Stimulated activated CD4-positive, alpha-beta T cell treated with anti-CD3 and anti-CD28 coated beads, Interleukin-4, amount 100 ng/mL, for 24 hours (primary cell): ENCODE measurements at regions not wholly inside any gene's neighbourhood (a gene's known extent, or its start where the extent isn't known, plus 50 kb on each side); places are given as distances from the start of the nearest gene placed in this dataset.
A peak's percentile ranks its signal among the peaks of the same experiment; 100 is the strongest.

Experiments used
- DNase-seq: peaks from one replicate; pipeline ENCODE4 v3.0.0-alpha.2; 2020

DNA sequence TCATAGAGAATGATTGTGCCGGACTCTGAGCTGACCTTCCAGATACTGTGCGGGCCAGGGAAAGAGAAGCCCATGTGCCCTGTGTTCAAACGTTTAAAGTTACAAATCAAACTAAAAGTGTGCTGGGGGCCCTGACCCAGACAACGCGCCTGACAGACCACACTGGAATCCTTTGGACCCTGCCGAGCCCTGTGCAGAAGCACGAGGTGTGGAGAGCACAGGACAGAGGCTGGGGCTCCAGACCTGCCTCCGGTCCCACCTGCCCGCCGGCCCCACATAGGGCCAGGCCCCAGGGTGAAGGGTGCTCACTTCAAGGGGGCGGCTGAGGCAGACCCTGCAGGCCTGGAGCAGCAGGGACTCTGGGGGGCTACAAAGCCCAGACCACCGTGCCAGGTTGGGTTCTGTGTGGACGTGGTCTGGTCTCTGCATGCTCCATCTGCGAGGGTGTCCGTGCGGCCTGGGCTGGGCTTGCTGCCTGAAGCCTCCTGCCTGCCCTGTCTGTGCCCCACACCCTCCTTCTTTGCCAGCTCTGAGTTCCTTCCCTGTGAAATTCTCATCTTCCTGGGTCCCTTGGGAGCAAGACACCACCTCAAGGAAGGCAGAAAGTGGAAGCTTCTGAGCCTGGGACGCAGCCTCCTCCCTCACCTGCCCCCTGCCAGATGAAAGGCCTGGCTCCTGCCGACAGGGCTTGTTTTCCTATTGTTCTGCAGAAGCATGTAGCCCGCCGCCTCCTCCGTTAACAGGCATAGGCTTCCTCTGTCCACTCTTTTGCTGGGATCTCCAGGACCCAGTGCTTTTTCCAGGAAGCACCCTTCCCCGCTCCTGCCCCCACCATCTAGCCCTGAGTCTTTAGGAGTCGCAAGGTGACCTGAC is 186.2 kb downstream of the ERMARD start:
- DNase-seq = no peak

DNA sequence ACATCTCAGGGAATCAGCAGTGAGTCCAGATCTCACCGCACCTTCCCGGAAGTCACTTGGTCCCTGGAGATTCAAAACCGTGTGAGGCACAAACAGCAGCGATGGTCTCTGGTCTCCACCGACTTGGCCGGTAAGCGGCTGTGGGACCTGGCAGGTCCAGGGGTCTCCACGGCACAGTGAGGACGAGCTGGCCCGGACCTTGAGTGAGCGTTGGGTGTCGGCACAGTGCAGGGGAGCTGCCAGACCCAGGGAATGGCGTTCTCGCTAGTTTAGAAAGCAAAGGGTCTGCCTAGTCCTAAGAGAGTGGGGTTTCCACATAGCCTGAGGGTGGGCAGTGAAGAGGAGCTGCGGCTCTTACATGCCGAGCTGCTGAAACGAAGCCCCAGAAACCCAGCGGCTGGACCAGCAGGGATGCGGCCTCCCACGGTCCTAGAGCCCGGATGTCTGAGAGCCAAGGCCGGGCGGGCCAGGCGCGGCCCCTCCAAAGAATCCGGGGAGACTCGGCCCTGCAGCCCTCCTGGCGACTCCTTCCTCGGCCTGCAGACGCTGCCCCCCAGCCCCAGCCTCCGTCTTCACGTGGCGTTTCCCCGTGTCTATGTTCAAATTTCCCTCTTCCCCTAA is 185.0 kb downstream of the ERMARD start:
- no peak for DNase-seq

DNA sequence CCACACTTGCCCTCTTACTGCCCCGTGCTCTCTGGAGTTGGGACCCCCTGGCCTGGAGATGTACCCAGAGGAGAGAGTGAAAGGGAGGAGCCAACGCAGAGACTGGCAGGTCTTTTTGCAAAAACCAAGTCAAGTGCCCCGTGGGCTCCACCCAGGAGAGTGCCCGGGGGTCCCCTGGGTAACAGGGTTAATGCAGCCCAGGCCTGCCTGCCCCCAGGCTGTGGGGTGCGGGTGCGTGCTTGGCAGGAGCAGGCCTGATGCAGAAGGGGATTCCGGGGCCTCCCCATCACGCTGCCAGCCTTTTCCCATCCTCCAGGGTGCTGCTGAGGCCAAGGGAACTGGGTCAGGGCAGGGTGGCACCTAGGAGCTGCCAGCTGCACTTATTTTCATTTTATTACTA is 184.4 kb downstream of the ERMARD start:
- no peak for DNase-seq

DNA sequence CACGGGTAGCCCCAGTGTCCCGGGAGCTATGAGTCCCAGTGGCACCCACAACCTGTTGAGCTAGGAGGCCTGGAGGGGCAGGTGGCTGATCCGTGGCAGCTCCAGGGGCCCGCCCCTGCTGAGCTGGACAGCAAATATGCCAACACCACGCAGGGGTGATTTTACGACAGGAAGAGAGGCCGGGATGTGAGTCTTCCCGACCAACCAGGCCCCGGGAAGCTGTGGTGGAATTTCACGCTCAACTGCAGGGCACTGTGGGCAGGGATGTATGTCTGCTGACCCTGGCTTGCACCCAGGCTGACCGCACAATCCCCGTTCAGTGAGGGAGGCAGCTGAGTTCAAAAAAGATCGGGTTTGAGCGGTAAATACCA is 183.9 kb downstream of the ERMARD start:
- no peak for DNase-seq

DNA sequence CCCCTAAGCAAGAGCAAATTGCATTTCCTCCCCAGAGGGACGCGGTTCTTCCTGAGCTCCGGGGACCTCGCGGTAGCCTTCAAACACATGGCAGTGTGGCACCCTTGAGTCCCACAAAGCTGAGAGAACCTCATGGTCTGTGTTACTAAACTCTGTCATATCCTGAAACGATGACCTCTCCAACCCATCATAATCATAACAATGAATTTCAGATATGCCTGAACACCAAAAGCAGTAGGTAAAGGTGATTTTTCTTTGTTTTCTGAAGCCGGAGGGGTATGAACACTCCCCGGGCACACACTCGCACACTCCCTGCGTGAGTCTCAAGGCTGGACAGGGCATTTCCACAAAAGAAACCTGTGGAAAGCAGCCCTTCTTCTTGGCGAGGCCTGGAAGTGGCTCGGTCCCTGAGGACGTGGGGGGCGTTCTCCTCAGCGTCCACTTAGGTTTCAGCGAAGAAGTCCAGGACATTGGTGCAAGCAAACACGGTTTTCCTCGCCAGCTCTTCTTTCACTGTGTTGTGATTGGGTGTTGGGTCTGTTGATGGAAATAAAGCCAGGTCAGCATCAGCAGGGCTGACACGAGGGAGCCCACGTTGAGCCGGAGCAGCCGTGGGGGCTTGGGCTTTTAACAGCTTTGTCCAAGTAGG is 183.4 kb downstream of the ERMARD start:
- no peak for DNase-seq

DNA sequence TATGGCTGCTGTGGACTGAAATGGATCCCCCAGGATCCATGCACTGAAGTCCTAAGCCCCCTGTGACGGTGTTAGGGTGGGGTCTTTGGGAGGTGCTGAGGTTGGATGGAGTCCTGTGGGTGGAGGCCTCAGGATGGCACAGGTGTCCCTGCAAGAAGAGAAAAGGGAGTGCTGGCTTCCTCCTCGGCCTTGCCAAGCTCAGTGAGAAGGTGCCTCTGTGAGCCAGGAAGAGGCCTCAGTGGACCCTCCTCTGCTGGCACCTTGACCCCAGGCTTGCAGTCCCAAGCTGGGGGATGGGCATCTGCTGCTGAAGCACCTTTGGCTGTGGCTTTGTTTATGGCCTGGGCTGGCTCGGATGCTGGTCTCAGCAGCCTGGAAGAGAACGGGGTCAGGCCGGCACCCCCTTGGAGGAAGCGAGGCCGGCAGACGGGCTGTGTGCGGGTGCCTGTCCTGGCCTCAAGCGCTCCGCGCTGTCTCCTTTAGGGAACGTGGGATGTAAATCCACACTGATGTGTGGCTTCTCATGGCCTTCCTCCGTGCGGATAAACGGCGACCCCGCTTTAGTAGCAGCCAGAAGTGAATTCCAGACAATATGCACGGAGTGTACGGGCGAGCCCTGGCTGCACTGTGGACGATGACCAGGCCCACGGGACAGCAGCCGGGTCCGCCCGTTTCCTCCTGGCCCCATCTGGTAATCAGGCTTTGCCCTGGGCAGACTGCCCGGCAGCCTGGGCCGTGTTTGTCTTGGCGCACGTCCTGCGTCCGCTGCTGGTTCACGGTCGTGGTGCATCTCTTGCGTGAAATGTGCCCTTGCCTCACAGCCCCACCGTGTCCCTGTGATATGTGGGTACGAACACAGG is 182.6 kb downstream of the ERMARD start:
- no peak for DNase-seq

DNA sequence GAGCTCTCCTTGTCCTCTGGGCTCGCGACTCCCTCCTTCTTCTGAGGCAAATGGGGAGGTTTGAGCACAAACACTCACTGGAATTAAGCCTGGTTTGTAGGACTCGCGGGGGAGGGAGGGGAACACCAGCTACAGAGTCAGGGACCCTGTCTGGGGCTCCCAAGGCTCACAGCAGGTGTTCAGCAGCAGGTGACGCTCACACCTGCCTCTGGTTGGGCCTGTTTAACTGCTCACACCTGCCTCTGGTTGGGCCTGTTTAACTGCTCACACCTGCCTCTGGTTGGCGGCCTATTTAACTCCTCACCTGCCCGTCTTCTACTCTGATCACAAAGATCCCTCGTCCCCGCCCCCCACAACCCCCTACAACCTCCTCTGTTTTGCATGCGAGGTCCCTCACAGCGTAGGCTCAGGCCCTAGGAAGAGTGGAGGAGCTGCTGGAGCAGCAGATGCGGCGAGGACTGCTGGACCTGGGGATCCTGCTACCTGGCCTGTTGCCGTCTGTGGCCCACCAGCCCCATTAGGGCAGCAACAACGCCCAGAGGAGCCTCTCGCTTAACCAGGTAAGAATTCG is 181.9 kb downstream of the ERMARD start:
- DNase-seq = no peak

DNA sequence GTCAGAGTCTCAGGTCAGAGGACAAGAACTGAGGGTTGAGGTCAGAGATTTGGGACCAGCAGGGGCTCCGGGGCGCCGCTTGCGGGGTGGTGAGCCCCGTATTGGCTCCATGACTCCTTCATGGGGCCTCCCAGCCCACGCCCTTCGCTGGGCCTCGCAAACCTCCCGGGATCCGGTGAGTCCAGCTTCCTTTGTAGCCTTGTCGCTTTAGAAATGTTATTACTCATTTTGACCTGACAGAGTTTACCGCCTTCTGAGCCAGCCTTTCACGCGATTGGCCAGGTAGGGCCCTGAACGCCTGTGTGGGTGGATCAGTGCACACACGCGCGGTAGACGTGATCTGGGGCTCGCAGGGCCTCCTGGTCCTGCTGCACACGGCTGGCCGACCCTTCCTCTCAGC is 181.1 kb downstream of the ERMARD start:
- no peak for DNase-seq

DNA sequence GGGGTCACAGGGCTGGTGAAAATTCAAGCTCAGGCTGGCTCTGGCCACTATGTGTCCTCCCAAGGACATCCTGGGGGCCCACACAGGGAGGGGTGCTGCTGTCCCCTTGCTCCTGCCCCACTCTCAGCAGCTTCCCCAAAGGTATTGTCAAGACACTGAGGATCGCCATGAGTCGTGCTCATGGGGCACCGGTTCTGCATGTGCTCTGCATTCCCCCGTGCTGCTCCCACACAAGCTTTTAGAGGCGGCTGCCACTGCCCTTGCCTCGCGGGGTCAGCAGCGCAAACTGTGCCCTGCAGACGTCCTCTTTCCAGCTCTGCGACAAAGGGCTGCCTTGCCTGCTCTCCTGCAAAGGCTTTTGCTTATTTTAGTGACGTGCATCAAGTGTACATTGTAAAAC is 179.8 kb downstream of the ERMARD start:
- no peak for DNase-seq

DNA sequence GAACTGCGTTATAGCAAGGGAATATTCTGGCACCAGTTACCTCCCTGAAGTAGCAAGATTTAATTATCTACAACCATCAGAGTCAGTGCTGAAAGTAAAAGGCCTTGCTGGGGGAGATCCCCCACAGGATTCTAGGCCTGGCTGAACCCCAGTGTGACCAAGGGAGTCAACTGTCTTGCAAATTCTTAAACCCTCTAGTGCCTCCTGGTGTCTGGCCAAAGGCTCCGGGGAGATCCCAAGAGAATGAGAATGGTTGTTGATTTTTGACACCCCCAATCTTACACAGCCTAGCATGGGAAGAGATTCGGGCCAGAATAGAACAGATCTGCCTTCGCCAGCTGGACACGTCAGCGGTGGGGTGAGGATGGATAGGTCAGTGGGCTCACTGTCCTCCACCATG is 179.4 kb downstream of the ERMARD start:
- no peak for DNase-seq

DNA sequence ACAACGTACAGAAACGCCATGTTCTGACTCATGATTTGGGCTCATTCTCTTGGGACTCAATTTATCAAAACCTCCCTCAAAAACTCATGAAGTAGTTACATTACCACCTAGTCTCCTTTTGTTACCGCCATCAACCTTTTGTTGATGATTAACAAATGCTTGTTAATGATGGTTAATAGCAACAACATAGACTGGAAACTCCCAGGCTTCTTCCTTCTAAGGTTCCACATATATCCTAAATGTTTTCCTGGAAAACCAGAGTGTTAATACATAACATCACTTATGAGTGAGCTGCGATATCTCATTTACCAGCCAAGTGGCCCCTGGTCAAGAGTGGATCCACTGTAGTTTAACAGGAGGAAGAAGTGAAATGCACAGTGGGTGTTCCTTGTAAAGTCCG is 176.3 kb downstream of the ERMARD start:
- no peak for DNase-seq

DNA sequence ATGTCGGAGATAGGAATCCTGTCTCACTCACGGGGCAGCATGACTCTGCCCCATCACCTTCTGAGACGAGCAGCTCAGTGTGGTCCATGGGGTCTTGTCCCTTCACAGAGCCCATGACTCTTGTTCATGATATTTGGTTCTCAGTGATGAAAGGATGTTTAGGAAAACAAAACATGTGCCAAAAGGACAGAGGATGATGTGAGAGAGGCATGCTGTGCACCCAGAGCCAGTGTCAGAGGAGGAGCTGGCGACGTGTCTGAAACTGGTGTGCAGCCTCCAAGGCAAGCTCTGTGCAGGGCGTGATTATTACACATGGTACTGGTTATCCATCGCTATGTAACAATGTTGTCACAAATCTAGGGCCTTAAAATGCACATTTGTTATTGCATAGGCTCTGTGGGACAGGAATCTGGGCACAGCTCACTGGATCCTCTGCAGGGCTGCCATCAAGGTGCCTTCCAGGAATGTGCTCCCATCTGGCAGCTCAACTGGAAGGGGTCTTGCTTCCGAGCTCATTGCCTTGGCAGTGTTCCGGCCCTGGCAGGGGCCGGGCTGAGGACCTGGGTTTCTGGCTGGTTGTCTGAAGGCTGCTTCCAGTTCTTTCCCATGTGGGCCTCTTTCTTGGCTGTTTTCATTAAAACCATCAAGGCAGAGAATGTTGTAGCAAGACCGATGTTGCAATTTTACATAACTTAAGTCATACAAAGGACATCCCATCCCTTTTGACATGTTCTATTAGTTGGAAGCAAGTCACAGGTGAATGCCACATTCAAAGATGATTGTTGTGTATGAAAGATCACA is 175.4 kb downstream of the ERMARD start:
- no peak for DNase-seq

DNA sequence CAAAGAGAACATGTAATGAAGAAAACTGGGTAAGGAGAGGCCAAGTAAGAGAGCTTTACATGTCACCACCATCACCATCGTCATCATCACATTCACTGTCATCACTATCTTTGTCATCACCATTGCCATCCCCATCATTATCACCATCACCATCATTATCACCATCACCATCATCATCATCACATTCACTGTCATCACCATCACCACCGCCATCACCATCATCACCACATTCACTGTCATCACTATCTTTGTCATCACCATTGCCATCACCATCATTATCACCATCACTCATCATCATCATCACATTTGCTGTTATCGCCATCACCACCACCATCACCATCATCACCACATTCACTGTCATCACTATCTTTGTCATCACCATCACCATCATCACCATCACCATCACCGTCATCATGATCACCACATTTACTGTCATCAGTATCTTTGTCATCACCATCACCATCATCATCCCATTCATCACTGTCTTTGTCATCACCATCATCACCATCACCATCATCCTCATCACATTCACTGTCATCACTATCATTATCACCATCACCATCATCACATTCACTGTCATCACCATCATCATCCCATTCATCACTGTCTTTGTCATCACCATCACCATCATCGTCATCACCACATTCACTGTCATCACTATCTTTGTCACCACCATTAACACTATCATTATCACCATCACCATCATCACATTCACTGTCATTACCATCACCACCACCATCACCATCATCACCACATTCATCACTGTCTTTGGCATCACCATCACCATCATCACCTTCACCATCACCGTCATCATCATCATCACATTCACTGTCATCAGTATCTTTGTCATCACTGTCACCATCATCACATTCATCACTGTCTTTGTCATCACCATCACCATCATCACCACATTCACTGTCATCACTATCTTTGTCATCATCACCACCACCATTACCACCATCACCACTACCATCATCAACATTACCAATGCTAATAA is 172.3 kb downstream of the ERMARD start:
- DNase-seq = no peak

DNA sequence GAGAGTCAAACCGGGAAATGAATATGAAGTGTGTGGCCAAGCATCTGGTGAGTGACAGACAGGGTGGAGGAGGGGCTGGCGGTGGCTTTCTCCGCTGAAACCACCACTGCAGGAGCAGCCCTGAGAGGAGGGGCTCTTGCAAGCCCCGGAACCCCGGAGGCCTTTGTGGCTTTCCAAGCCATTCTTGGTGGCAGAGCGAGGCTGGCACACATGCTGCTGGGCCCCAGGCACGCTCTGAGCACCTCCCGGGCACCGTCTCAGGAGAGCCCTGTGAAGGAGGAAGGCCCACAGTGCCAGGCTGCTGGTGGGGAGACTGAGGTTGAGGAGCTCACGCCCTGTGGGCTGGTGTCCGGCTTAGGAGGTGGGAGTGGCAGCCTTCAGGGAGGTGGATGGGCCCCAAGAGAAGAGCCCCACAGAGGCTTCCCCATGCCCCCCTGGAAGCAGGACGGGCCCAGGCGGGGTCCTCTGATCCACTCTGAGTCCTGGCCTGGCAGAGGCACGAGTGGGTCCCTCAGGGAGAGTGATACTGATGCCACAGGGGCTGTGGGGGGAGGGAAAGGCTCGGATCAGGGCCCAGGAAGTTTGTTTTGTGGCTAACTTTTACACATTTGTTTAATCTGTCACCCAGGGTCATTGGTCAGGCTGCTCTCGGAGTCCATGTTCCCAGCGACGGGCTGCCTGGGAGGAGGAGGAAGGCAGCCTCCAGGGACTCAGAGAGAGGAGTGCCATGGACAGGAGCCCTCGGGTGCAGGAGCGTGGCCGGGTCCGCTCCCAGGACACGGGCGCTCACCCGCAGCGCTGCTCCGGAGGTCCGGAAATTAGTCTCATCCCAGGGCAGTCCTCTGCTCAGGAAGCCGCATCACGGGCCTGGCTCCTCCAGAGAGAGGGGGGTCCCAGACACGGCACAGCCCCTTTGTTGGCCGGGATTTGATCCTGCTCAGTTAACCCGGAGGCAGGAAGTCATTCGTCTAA is 170.7 kb downstream of the ERMARD start:
- peak; percentile 12 for DNase-seq

DNA sequence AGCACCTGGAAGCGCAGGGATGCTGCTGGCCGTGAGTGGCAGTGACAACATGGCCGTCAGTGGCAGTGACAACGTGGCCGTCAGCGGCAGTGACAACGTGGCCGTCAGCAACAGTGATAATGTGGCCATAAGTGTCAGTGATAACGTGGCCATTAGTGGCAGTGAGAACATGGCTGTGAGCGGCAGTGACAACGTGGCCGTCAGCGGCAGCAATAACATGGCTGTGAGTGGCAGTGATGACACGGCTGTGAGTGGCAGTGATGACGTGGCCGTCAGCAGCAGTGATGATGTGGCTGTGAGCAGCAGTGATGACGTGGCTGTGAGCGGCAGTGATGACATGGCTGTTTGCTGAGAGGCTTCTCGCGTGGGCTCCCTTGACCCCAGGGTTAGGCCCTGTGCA is 169.8 kb downstream of the ERMARD start:
- DNase-seq = no peak

DNA sequence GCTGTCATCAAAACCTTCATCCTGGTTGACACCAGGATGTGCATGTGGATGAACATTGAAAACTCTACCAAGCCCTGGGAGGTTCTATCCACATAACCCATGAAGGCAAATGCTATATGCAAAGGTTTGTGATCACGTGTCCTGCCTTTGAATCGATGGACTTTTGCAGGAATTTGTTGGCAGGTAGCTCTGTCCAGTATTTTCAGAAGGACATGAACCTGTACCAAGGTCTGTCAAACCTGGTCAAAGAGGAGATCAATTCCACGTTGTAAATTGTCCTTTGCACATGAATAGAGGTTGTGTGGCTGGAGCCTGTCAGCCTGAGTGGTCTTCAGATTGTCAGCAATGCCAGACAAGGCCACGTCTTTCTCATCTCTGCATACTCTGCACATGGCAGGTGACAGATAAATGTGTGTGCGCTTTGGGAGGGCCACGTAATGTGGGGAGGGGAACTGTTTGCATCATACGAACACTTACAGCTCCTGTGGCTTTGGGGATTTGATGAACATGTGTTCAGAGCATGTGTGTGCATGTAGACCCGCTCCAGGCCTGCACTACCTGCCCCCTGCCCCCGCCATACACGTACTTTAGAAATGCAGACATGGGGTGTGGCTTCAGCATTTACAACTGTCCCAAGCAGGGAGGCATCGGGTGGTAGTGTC is 169.1 kb downstream of the ERMARD start:
- DNase-seq = no peak

DNA sequence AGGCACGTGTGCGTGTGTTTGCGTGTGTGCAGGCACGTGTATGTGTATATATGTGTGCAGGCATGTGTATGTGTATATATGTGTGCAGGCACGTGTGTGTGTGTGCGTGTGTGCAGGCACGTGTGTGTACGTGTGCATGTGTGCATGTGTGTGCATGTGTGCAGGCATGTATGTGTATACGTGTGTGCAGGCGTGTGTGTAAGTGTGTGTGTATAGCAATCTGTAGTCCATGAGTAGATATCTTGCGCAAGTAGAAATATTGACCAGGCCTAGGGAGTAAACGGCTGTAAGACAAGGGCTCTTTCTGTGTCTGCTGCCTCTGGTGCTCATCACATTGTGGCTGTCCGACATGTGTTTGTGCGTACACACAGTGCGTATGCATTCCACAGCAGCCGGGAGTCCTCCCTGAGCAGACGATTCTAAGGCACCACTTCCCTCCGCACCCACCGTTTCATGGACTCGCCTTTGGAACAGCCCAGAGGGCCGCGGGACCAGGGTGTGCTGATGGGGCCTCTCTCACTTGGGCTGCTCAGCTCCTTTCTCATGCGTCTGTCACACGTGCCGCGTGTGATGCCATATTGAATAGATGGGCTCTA is 167.6 kb downstream of the ERMARD start:
- no peak for DNase-seq

DNA sequence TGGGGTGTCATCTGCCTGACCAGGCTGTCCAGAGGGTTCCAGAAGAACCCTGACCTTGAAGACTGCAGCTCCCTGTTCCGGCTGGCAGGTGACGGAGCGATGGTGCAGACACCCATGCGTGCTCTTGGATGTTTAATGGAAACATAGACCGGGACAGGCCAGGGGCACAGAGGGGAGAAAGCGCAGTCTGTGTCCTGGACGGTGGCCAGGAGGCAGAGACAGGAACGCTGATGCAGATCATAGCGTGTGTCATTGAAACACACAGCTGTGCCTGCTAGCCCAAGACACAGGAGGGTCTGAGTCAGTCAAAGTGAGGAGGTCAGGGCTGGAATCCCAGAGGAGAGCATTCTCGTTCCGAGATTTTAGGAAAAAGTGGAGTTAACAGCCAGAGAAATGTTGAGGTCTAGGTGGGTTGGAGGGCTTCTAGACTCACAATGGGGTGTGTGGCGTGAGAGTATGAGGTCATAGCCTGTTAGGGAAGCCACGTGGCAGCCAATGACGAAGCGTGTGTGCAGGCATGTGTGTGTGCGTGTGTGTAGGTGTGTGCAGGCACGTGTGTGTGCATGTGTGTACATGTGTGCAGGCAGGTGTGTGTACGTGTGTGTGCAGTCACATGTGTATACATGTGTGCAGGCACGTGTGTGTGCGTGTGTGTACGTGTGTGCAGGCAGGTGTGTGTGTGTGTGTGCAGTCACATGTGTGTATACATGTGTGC is 167.0 kb downstream of the ERMARD start:
- no peak for DNase-seq
